ENCODE measurements at regions not wholly inside any gene's neighbourhood (a gene's known extent, or its start where the extent isn't known, plus 50 kb on each side); places are given as distances from the start of the nearest gene placed in this dataset.
"Not testable (repeated sequence)": the region's sequence is repeated elsewhere in the genome, so short reads cannot be mapped to it uniquely, and the experiment has no call there.

DNA sequence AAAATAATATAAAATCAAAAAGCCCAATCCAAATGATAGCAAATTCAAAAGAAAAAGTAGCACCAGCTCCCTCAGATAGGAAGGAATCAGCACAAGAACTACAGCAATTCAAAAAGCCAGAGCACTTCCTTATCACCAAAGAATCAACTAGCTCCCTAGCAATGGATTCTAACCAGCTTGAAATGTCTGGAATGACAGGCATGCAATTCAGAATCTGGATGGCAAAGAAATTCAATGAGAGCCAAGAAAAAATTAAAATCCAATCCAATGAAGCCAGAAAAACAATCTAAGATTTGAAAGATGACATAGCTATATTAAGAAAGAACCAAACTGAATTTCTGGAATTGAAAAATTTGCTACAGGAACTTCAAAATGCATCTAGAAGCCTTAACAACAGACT lies 1334.4 kb upstream of the ALCAM start:
- H3K9me3 ChIP-seq (ENCODE audit: control insufficient read depth in 2 of 2, insufficient read depth in 1 of 2, low read length in 1 of 2) = peaks cover 0 to 13% of the 10 kb centered on the region in 2 donors
- no peaks in the 10 kb centered on the region for H3K4me1 ChIP-seq (ENCODE audit: control insufficient read depth in 2 of 2, insufficient read depth in 2 of 2, low read length in 2 of 2)
- no peak overlapping the region for H3K4me3 ChIP-seq (ENCODE audit: low read length in 2 of 2)
- H3K27me3 ChIP-seq (ENCODE audit: control insufficient read depth in 2 of 2, insufficient read depth in 1 of 2, low read length in 1 of 2) = no peaks in the 10 kb centered on the region
- H3K27ac ChIP-seq (ENCODE audit: low read depth in 1 of 2, low read length in 1 of 2) = no peak overlapping the region
- H3K36me3 ChIP-seq (ENCODE audit: control insufficient read depth in 2 of 2, insufficient read depth in 2 of 2, low read length in 1 of 2) = no peaks in the 10 kb centered on the region
- no peak for DNase-seq (ENCODE audit: low read depth in 6 of 9, low spot score in 9 of 9)

DNA sequence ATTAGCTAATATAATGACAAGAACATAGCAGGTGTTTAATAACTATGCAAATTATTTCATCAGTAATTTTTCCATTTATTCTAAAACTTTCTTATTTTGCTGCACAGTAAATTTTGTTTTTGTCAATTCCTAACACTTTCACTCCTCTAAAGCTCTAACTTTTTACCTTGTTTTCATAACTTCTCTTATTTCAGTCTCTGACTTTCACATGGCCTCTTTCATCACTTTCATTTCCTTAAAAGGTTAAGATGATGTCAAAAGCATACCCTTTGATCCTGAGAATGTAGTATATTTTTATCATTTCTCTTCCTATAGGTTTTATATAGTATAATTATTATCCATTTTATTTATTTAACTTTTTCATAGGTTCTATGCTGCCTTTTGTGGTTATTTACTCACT lies 1325.8 kb upstream of the ALCAM start:
- Histone ChIP-seq H3K36me3 (ENCODE audit: control insufficient read depth in 2 of 2, insufficient read depth in 2 of 2, low read length in 1 of 2) (no peaks in the 10 kb centered on the region), H3K27ac (ENCODE audit: low read depth in 1 of 2, low read length in 1 of 2) (no peak overlapping the region), H3K4me1 (ENCODE audit: control insufficient read depth in 2 of 2, insufficient read depth in 2 of 2, low read length in 2 of 2) (no peaks in the 10 kb centered on the region), H3K9me3 (ENCODE audit: control insufficient read depth in 2 of 2, insufficient read depth in 1 of 2, low read length in 1 of 2) (no peaks in the 10 kb centered on the region), H3K4me3 (ENCODE audit: low read length in 2 of 2) (no peak overlapping the region), H3K27me3 (ENCODE audit: control insufficient read depth in 2 of 2, insufficient read depth in 1 of 2, low read length in 1 of 2) (no peaks in the 10 kb centered on the region)
- DNase-seq (ENCODE audit: low read depth in 6 of 9, low spot score in 9 of 9) = no peak

DNA sequence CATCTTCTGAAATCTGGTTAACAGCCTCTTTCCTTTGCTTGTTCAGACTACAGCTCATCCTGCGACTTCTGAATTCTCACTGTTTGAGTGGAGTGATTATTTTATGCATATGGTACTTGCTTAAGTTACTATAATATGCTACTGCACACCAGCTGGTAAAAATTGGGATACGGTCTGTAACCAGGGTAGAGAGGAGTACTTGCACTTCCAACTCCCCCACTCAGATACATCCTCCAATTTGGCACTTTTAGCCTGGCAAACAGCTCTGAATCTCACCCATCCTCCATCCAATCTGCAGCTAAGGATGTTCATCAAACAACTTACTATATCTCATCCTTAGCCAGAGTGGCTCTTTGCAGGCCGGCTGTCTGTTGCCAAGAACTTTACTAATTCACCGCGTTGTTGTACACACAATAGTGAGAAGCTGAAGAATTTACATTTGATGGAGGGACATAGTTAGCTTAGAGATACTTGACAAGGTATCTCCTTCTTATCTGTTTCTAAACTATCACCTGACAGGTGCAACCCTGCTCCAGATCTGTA lies 1323.6 kb upstream of the ALCAM start:
- DNase-seq (ENCODE audit: low read depth in 6 of 9, low spot score in 9 of 9); H3K4me1 ChIP-seq (ENCODE audit: control insufficient read depth in 2 of 2, insufficient read depth in 2 of 2, low read length in 2 of 2); H3K4me3 ChIP-seq (ENCODE audit: low read length in 2 of 2); H3K36me3 ChIP-seq (ENCODE audit: control insufficient read depth in 2 of 2, insufficient read depth in 2 of 2, low read length in 1 of 2); H3K27ac ChIP-seq (ENCODE audit: low read depth in 1 of 2, low read length in 1 of 2); H3K27me3 ChIP-seq (ENCODE audit: control insufficient read depth in 2 of 2, insufficient read depth in 1 of 2, low read length in 1 of 2); H3K9me3 ChIP-seq (ENCODE audit: control insufficient read depth in 2 of 2, insufficient read depth in 1 of 2, low read length in 1 of 2): not testable (repeated sequence)
- WGBS = 95% methylated on average over 5 of the region's 5 CpGs

DNA sequence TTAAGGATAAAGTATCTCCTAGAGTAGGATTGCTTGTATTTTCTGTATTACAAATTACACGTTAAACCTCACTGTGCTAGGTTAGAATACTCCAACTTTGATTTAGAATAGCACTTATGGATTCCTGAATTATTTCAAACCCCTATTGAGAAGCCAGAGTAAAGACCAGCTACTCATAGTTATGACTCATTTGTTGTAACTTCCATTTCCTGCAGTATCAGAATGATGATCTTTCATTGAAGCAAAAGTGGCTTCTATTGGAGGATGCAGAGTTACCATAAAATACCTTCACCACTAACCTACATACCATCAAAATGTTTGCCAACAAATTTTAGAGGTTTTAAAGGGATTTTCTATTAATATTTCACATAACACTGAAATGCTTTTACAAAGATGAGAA lies 1322.7 kb upstream of the ALCAM start:
- DNase-seq (ENCODE audit: low read depth in 6 of 9, low spot score in 9 of 9) = no peak
- H3K36me3 ChIP-seq (ENCODE audit: control insufficient read depth in 2 of 2, insufficient read depth in 2 of 2, low read length in 1 of 2) = no peaks in the 10 kb centered on the region

DNA sequence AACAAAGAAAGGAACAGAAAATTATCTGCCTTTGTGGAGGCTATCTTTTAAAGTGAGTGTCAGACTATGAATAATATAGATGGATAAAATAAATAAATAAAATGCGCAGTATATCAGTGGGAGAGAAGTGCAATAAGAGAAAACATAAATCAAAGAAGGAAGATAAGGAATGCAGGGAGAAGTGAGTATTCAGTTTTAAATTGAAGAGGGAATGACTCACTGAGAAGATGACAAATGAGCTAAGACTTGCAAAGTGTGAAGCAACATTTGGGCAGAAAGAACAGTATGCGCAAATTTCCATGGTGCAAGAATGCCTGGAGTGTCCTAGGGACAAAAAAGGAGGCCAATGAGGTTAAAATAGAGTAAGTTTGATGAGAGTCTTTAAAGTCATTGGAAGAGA lies 1300.1 kb upstream of the ALCAM start:
- no peaks in the 10 kb centered on the region for H3K4me1 ChIP-seq (ENCODE audit: control insufficient read depth in 2 of 2, insufficient read depth in 2 of 2, low read length in 2 of 2)
- no peak overlapping the region for H3K4me3 ChIP-seq (ENCODE audit: low read length in 2 of 2)
- no peaks in the 10 kb centered on the region for H3K36me3 ChIP-seq (ENCODE audit: control insufficient read depth in 2 of 2, insufficient read depth in 2 of 2, low read length in 1 of 2)
- WGBS = 91% methylated on average over 2 of the region's 2 CpGs
- no peak for DNase-seq (ENCODE audit: low read depth in 6 of 9, low spot score in 9 of 9)
- no peak overlapping the region for H3K27ac ChIP-seq (ENCODE audit: low read depth in 1 of 2, low read length in 1 of 2)
- no peaks in the 10 kb centered on the region for H3K9me3 ChIP-seq (ENCODE audit: control insufficient read depth in 2 of 2, insufficient read depth in 1 of 2, low read length in 1 of 2)
- H3K27me3 ChIP-seq (ENCODE audit: control insufficient read depth in 2 of 2, insufficient read depth in 1 of 2, low read length in 1 of 2) = no peaks in the 10 kb centered on the region

More for the DNA sequence above, 1322.7 kb upstream of the ALCAM start:
- H3K4me1 ChIP-seq (ENCODE audit: control insufficient read depth in 2 of 2, insufficient read depth in 2 of 2, low read length in 2 of 2) = no peaks in the 10 kb centered on the region
- H3K27ac ChIP-seq (ENCODE audit: low read depth in 1 of 2, low read length in 1 of 2) = no peak overlapping the region
- H3K9me3 ChIP-seq (ENCODE audit: control insufficient read depth in 2 of 2, insufficient read depth in 1 of 2, low read length in 1 of 2) = peaks cover 0 to 13% of the 10 kb centered on the region in 2 donors
- no peak overlapping the region for H3K4me3 ChIP-seq (ENCODE audit: low read length in 2 of 2)
- H3K27me3 ChIP-seq (ENCODE audit: control insufficient read depth in 2 of 2, insufficient read depth in 1 of 2, low read length in 1 of 2) = no peaks in the 10 kb centered on the region
- WGBS = 83% methylated on average over 1 of the region's 1 CpG

DNA sequence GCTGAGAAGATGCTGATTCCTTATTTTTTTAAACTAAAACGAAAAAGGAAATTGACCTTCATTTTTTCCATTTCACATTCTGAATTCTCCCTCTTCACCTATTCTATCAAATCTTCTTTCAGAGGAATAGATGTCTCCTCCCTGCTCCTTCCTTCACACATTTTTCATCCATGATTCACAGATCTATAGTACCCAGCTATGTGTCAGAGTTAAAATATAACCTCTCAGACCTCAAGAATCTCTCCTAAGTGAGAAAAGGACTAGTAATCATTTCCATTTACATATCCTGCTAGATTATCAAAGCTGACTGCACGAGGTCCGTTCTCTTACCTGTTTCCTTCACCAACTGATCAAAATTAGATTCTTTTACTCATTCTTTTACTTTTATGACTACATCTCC lies 1297.6 kb upstream of the ALCAM start:
- Histone ChIP-seq H3K36me3 (ENCODE audit: control insufficient read depth in 2 of 2, insufficient read depth in 2 of 2, low read length in 1 of 2) (no peaks in the 10 kb centered on the region), H3K4me1 (ENCODE audit: control insufficient read depth in 2 of 2, insufficient read depth in 2 of 2, low read length in 2 of 2) (no peaks in the 10 kb centered on the region), H3K27me3 (ENCODE audit: control insufficient read depth in 2 of 2, insufficient read depth in 1 of 2, low read length in 1 of 2) (no peaks in the 10 kb centered on the region), H3K9me3 (ENCODE audit: control insufficient read depth in 2 of 2, insufficient read depth in 1 of 2, low read length in 1 of 2) (no peaks in the 10 kb centered on the region), H3K4me3 (ENCODE audit: low read length in 2 of 2) (no peak overlapping the region), H3K27ac (ENCODE audit: low read depth in 1 of 2, low read length in 1 of 2) (no peak overlapping the region)
- 81% methylated on average over 3 of the region's 3 CpGs for WGBS
- DNase-seq (ENCODE audit: low read depth in 6 of 9, low spot score in 9 of 9) = no peak

DNA sequence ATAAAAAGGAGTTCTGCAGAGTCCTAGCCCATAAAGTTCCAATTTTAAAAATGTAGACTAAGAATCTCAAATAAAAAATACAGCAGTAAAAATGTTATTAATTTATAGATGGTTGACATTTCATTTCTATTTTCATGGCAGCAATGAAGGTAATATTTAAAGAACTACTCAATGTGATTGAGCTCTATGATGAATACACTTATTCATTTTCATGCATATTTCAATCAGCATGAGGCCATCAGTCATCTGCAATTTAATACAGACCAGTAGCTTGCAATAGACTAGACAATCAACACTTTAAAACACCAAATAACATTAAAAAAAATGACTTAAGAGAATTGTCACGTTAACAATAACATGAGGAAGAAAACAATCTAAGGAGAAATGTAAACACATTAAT lies 1295.8 kb upstream of the ALCAM start:
- H3K27ac ChIP-seq (ENCODE audit: low read depth in 1 of 2, low read length in 1 of 2) = no peak overlapping the region
- WGBS = 61% methylated on average over 1 of the region's 1 CpG
- H3K9me3 ChIP-seq (ENCODE audit: control insufficient read depth in 2 of 2, insufficient read depth in 1 of 2, low read length in 1 of 2) = no peaks in the 10 kb centered on the region
- H3K4me1 ChIP-seq (ENCODE audit: control insufficient read depth in 2 of 2, insufficient read depth in 2 of 2, low read length in 2 of 2) = no peaks in the 10 kb centered on the region
- no peak for DNase-seq (ENCODE audit: low read depth in 6 of 9, low spot score in 9 of 9)
- no peak overlapping the region for H3K4me3 ChIP-seq (ENCODE audit: low read length in 2 of 2)
- no peaks in the 10 kb centered on the region for H3K36me3 ChIP-seq (ENCODE audit: control insufficient read depth in 2 of 2, insufficient read depth in 2 of 2, low read length in 1 of 2)
- no peaks in the 10 kb centered on the region for H3K27me3 ChIP-seq (ENCODE audit: control insufficient read depth in 2 of 2, insufficient read depth in 1 of 2, low read length in 1 of 2)

DNA sequence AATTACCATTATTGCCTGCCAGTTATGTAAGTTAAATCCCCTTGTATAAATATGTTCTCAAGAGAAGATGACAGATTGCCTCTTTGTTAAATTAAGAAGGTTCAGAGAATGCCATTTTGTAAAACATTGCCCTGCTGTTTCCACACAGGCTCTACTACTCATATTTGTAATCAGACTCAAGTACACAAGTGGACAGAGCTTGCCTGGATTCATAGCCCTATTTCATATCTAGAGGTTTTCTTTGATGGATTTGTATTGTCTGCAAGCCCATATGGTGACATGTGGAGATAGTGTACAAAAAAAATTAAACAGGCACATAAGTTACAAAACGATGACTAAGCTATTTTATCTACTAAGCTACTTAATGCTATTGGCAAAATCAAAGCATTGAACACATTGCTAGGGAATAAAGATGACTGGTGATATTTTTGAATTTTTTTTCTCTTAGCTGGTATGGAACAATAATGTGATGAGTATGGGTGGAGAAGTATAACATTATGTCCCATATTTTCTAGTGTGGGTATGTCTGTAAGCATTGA lies 1286.6 kb upstream of the ALCAM start:
- WGBS = 86% methylated on average over 1 of the region's 1 CpG
- H3K4me1 ChIP-seq (ENCODE audit: control insufficient read depth in 2 of 2, insufficient read depth in 2 of 2, low read length in 2 of 2) = no peaks in the 10 kb centered on the region
- DNase-seq (ENCODE audit: low read depth in 6 of 9, low spot score in 9 of 9) = no peak
- no peak overlapping the region for H3K27ac ChIP-seq (ENCODE audit: low read depth in 1 of 2, low read length in 1 of 2)
- no peak overlapping the region for H3K4me3 ChIP-seq (ENCODE audit: low read length in 2 of 2)
- no peaks in the 10 kb centered on the region for H3K27me3 ChIP-seq (ENCODE audit: control insufficient read depth in 2 of 2, insufficient read depth in 1 of 2, low read length in 1 of 2)
- no peaks in the 10 kb centered on the region for H3K36me3 ChIP-seq (ENCODE audit: control insufficient read depth in 2 of 2, insufficient read depth in 2 of 2, low read length in 1 of 2)
- H3K9me3 ChIP-seq (ENCODE audit: control insufficient read depth in 2 of 2, insufficient read depth in 1 of 2, low read length in 1 of 2) = no peaks in the 10 kb centered on the region

DNA sequence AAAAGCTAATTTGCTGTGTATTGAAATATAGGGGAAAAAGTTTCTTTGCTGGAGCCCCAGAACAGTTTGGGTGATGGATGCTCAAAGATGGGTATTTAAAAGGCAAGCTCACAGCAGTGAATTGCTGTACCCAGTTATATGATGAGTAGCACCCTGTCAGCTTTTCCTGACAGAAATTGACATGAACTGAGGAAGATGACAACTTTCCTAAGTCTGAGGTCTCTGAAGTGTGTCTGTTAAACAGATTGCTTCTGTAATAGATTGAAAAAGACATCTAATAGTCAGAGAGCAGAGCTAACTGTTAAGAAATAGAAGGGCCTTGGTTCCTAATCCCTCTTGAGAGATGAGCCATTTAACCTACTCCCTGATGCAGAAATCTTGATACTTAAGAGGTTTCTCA lies 1278.0 kb upstream of the ALCAM start:
- no peaks in the 10 kb centered on the region for H3K27me3 ChIP-seq (ENCODE audit: control insufficient read depth in 2 of 2, insufficient read depth in 1 of 2, low read length in 1 of 2)
- H3K4me1 ChIP-seq (ENCODE audit: control insufficient read depth in 2 of 2, insufficient read depth in 2 of 2, low read length in 2 of 2) = no peaks in the 10 kb centered on the region
- peaks cover 0 to 3% of the 10 kb centered on the region in 2 donors for H3K9me3 ChIP-seq (ENCODE audit: control insufficient read depth in 2 of 2, insufficient read depth in 1 of 2, low read length in 1 of 2)
- H3K27ac ChIP-seq (ENCODE audit: low read depth in 1 of 2, low read length in 1 of 2) = no peak overlapping the region
- H3K36me3 ChIP-seq (ENCODE audit: control insufficient read depth in 2 of 2, insufficient read depth in 2 of 2, low read length in 1 of 2) = no peaks in the 10 kb centered on the region
- H3K4me3 ChIP-seq (ENCODE audit: low read length in 2 of 2) = no peak overlapping the region
- DNase-seq (ENCODE audit: low read depth in 6 of 9, low spot score in 9 of 9) = no peak

DNA sequence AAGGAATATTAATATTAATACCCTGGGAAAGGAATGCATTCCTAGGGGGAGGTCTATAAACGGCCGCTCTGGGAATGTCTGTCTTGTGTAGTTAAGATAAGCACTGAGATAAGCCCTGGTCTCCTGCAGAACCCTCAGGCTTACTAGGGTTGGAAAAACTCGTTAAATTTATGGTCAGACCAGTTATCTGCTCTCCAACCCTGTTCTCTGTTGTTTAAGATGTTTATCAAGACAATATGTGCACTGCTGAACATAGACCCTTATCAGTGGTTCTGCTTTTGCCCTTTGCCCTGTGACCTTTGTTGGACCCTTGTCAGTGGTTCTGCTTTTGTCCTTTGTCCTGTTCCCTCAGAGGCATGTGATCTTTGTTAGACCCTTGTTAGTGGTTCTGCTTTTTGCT lies 1276.7 kb upstream of the ALCAM start:
- not testable (repeated sequence) for H3K27ac ChIP-seq (ENCODE audit: low read depth in 1 of 2, low read length in 1 of 2); H3K27me3 ChIP-seq (ENCODE audit: control insufficient read depth in 2 of 2, insufficient read depth in 1 of 2, low read length in 1 of 2); H3K4me1 ChIP-seq (ENCODE audit: control insufficient read depth in 2 of 2, insufficient read depth in 2 of 2, low read length in 2 of 2); H3K4me3 ChIP-seq (ENCODE audit: low read length in 2 of 2); H3K9me3 ChIP-seq (ENCODE audit: control insufficient read depth in 2 of 2, insufficient read depth in 1 of 2, low read length in 1 of 2); DNase-seq (ENCODE audit: low read depth in 6 of 9, low spot score in 9 of 9); H3K36me3 ChIP-seq (ENCODE audit: control insufficient read depth in 2 of 2, insufficient read depth in 2 of 2, low read length in 1 of 2)
- WGBS = 81% methylated on average over 3 of the region's 3 CpGs
